HG03520 (cell line): ENCODE measurements at regions not wholly inside any gene's neighbourhood (a gene's known extent, or its start where the extent isn't known, plus 50 kb on each side); places are given as distances from the start of the nearest gene placed in this dataset.
"Not testable (repeated sequence)": the region's sequence is repeated elsewhere in the genome, so short reads cannot be mapped to it uniquely, and the experiment has no call there.

Experiments used
- ATAC-seq: cut with Tn5 transposase; IDR thresholded peaks from one replicate; pipeline ENCODE4 v1.9.1; 2021; ENCODE audit warnings: mild to moderate bottlenecking, moderate library complexity; ENCODE audit not compliant: unreplicated experiment

DNA sequence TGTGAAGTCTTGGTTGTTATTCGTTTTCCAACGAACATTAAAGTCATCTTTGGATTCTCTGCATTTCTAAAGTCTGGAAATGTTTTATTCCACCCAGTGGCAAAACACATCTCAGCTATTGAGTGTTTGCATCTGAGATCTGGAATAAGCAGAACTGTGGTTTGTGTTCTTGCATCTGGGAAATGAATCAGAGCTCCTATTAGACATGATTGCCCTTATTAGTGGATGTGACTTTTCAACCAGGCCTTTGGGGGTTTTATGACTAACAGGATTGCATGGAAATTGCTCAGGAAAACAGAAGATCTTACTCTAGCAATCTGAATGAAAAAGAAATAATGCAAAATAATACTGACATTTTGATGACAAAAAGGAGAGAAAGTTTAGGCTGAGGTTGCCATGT lies 488.8 kb downstream of the IRS2 start:
- ATAC-seq = no peak

DNA sequence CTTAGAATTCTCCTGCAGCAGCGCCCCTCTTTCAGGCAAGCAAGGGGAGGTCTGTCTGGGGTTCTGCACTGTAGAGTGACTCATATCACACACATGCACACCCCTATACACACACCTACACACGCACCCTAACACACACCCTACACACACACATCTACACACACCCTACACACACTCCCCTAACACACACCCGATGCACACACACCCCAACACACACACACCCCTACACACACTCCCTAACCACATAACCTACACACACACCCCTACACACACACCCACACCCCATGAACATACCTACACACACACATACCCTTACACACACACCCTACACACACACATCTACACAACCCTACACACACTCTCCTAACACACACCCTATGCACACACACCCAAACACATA lies 493.2 kb downstream of the IRS2 start:
- no peak for ATAC-seq

DNA sequence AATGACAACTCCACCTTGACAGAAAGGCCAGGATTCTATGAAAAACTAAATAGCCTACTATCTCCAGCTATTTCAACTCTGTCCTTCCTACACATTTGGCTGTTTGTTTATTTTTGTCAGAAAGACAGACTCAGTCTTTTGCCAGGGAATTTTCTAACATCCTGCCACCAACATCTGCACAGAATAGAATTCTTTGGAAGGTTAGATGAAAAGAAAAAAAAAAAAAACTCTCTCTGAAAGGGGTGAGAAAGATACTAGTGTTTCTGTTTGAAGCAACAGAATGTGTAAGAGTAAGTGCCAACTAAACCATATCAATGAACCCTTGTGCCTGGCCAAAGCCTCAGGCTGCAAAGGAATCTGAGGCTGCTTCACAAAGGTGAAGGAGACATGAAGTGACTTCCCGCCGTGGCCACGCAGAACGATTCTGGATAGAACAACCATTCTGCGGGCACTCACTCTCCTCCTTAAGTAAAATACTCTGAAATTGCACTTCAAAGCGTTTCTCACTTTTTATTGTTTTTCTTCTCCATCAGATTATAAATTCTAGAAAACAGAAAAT lies 498.2 kb downstream of the IRS2 start:
- no peak for ATAC-seq

DNA sequence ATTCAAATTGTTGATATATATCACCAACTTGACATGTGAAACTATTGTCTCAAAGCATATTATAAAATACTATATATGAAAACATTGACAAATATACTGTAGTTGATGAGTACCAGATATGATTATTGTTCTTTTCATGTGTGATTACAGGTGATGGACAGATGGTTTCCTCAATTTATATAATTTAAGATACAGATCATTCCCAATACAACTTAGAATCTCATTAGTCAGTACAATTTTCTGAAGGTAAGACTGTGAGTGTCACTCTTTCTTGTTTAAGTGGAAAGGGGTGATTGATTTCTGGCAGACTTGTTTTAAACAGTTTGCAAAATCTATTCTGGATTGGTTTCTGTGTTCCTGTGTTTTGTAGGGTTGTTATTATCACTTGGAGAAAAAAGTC lies 498.8 kb downstream of the IRS2 start:
- no peak for ATAC-seq

DNA sequence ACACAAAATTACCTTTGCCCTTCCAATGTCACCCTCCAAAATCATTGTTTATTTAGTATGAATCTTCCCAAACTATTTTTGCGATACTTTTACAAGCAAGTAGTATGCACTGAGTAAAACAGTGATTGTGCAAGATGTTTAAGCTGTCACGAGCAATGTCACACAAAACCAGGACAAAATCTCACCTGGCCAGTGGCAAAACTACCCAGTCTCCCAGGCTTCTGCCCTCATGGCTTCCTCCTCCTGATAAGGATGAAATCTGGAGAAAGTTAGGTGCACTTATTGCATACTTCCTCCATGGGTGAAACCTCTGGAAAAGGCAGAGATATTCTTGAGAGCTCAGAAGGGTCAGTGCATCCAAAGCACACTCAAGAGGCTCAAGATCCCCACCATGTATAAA lies 500.8 kb downstream of the IRS2 start:
- ATAC-seq = no peak

DNA sequence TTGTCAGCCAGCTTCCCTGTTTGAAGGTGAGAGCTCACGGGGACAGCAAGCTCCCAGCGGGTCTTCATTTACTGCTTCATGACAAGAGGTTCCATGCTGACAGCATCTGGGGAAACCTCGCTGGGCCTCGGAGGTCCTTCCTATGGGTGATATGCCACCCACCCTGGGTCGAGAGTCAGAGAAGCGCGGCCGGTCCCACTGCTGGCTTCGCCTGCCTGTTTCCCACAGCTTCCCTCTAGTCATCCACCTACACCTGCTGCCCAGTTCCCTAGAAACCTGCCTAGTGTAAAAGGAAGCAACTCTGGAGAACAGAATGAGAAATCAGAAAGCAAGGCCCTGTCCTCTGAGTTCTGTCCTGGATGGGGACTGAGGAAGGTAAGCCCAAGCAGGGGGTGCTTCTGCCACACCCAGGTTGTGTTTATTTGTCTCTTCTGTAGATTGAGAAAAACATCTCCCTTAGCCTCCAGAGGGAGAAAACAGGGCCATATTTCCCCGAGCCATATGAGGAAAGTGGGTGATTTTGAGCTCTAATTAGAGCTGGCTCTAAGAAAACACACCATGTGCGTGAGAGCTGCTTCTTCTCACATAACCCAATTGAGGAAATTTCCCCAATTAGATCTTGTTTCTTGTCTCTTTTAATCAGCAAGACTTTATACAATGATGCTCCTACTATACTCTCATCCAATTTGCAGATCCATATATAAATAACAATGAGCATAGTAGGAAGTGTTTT lies 504.3 kb downstream of the IRS2 start:
- ATAC-seq = no peak

DNA sequence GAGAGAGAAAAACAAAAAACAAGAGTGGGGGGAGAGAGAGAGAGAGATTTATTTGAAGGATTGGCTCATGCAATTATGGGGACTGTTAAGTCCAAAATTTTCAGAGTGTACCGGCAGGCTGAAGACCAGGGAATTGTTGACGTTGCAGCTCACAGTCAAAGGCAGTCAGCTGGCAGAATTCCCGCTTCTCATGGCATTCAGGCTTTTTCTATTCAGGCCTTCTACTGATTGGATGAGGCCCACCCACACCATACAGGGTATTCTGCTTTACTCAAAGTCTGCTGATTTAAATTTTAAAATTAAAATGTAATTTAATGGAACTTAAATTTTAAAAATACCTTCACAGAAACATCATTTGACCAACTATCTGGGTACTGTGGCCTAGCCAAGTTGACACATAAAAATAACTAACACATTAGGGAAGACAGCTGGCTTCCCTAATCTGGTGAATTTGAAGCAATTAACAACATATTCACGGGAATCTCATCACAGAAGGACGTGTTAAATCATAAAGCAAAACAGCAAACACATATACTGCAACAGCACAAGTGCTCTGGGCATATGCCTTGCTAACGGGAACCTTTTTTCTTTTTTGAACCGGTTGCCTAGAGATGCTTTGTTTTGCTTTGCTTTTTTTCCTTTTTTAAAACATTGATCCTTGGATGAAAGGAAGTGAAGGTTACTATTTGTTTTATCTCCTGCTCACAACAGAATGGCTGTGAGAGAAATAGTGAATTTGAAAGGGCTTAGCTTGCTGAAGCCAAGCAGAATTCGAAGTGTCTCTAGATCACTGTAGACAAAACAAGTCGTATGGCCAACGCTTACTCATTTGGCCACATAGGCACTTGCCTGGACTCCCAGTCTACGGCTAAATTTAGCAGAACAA lies 505.1 kb downstream of the IRS2 start:
- no peak for ATAC-seq

DNA sequence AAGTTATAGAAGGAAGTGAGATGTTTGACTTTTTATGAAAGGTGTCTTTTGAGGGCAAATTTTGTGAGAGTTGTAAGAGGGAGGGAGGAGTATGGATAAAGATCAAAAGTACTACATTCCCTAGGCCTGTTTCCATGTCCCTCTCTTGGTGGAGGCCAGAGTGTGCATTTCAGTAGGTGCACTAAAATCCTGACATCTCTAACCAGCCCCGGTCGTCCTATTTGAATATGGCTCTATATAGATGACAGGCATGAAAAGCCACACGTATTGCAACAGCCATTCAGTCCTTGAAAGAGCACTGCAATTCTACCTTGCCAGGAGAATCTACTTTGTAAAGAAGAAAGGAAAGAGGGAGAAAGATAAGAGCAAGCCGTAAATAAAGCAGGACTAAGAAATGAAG lies 510.1 kb downstream of the IRS2 start:
- ATAC-seq = no peak

DNA sequence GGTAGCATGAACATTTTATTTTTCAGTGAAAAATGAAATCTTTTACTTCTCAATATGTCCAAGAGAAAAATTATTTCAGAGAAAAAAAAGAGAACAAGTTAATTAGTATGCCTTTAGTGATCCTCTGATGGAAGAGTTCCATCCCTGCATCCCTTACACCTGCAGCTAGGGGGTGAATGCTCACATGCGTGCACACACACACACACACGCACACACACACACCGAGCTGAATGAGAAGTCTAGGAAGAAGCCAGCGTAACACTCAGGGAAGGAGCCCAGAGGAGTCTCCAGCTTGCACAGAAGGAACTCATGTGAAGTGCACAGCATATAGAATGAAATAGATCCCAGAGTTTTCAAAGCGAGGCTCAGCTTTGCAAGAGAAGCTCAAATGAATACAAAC lies 510.5 kb downstream of the IRS2 start:
- no peak for ATAC-seq

DNA sequence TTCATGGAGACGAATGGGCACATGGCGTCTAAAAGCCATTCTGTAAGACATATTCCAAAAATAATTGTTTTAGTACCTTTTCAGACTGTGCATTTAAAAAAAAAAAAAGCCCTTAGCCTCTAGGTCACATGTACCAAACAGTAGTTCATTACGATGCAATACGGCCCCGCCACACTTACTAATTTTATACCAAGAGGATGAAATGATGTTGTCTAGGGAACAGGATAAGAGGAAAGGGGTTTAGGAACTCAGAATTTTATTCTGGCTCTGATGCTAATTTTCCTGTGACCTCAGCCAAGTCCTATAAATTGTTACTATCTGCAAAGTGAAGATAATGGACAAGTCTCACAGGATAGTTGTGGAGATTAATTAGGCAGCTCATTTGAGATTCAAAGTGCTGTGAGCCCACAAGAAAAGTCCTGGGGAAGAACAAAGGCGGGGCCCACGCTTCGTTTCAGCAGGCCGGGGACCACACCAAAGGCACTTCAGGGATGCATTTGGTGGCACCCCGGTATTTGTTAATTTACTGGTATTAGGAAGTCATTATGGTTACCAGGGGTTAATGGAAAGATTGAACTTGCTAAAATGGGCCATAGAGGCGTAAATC lies 511.1 kb downstream of the IRS2 start:
- no peak for ATAC-seq

DNA sequence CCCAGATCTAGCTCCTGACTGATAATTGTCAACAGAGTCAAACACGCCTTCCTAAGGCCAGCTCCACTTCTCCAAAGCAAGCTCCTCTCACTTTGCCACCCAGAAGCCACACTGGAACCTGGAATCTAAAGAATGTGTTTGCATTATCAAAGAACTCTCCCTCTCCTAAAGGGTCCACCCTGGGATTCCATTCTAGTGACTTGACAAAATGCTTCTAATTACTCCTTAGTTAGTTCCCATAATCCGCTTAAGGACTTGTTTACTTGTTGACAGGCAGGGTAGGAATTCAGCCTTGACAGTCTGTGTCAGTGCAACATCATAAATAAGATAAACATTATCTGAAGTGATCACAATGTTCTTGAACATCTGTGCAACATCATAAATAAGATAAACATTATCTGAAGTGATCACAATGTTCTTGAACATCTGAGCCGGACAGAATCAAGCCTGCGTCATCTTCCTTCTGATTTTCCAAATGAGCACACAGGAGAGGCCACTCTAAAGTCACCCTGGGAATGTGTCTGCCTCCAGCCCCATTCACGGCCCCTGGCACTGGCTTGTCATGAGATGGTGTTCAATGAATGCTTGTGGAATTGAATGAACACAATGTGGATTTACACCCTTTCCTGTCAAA lies 512.1 kb downstream of the IRS2 start:
- no peak for ATAC-seq

DNA sequence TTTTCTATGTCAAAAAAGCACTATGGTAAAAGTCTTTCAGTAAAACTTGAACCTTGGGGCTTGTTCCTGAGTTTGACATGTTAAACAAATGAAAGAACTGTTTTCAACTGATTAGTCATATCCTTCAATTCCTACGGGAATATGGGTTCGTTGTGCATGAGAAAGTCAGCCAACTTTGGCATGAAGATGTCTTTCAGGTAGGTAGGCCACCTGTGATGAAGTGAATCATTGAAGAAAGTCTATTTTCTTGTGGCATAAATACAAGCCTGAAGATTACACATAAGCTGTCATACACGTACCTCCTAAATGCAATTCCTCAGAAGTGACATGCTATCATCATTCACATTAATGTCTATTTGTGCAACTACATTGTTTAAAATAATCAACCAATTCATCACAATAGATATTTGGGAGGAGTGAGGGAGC lies 513.0 kb downstream of the IRS2 start:
- ATAC-seq = no peak

DNA sequence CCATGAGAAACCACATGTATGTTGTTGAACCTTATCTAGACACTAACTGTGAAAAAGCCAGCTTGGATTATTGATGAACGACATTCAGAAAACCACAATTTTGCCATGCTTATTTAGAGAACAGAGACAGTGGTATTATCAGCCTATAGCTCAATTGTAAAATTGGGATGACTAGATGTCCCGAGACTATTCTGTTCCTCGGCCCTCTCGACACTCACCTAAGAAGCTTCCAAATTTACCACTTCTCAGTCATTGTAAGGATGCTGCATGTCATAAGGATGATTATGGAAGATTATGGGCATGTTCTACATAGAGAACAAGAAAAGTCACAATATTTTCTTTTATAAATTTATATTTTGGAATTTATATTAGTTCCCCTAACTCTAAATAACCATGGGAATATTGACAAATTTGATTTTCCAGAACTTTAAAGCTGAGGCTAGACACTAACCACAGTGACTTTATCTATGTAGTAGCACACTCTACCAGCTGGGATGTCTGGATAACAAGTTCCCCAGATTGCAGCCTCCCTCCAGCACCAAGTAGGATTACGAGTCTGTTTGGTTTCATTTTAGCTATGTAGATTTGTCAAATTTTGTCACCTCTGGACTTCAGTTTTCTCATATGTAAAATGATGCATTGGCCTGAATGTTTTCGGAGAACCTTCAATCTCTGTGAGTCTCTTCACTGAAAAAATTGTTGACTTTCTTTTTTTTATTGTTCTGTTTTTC lies 513.6 kb downstream of the IRS2 start:
- ATAC-seq = no peak

DNA sequence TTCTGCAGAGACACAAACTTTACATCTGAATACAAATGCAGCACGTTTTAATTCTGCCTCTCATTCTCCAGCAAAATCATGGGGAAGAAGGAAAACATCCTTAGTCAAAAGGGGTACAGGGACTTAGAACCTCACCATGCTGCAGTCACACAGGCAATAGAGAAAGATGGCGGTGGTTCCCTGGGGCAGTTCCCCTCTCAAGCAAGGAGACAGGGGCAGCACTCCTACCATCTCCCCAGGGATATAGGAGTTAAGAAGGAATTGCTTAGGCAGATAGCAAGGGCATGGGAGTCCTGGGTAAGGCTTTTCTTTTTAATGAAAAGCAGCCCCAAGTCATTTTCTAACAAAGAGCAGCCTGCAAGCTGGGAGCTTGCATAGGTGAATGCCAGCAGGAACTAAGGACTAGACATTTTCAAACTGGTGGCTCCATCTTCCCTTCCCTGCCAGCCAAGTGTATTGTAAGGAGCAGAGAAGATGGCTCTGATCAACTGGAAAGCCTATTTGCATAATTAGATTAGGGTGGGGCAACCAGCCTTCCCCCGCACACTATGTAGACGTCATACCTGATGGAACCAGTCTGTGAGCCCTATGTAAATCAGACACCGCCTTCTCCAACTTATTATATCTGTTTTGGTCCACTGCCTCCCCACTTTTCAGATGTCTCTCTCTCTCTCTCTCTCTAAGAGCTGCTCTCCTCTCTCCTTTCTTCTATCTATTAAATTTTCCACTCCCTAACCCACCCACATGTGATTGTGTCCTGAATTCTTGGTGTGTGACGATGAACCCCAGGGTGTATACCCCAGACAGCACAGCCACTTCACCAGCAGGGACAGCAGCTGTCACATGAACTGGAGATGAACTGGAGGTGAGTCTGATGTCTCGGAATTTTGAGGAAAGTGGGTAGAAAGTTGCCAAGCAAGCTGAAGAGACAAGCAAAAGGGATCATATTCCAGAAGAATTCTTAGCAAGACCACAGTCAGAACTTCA lies 514.5 kb downstream of the IRS2 start:
- ATAC-seq = no peak

DNA sequence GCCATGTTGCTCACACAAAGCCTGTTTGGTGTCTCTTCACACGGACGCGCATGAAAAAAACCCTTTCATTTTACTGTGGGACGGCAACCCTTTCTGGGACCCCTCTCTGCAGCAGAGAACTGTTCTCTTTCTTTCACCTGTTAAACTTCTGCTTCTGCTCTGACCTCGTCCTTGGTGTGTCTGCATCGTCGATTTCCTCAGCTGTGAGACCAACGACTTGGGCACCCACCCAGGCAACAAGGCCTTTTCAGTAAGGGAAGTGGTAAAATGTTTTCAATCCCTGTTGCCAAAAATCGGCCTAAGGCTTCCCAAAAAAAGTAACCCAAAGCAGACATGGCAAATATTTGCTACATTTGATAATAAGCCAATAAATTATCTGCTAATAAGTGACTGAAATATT lies 515.3 kb downstream of the IRS2 start:
- ATAC-seq = no peak

DNA sequence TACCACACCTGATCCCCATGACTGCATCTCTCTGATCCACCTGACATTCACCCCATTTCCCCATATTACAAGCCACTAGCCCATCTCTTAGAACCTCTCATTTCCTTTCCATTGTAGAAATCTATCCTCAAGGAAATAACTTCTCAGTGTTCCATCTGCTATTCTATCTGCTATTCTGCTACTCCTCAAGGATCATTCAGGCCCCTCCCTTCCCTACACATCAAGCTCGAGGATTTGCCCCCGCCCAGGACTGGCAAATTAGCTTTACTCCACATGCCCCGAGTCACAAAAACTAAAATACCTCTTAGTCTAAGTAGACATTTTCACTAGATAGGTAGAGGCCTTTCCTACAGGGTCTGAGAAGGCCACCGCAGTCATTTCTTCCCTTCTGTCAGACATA lies 517.0 kb downstream of the IRS2 start:
- not testable (repeated sequence) for ATAC-seq

DNA sequence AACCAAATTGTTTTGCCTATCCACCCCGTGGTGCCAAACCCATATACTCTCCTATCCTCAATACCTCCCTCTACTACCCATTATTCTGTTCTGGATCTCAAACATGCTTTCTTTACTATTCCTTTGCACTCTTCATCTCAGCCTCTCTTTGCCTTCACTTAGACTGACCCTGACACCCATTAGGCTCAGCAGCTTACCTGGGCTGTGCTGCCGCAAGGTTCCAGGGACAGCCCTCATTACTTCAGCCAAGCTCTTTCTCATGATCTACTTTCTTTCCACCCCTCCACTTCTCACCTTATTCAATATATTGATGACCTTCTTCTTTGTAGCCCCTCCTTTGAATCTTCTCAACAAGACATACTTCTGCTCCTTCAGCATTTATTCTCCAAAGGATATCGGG lies 517.9 kb downstream of the IRS2 start:
- not testable (repeated sequence) for ATAC-seq

DNA sequence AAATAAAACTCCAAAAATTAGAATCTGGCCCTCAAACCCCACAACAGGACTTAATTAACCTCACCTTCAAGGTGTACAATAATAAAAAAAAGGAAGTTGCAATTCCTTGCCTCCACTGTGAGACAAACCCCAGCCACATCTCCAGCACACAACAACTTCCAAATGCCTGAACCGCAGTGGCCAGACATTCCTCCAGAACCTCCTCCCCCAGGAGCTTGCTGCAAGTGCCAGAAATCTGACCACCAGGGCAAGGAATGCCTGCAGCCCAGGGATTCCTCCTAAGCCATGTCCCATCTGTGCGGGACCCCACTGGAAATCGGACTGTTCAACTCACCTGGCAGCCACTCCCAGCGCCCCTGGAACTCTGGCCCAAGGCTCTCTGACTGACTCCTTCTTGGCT lies 519.0 kb downstream of the IRS2 start:
- ATAC-seq = not testable (repeated sequence)

DNA sequence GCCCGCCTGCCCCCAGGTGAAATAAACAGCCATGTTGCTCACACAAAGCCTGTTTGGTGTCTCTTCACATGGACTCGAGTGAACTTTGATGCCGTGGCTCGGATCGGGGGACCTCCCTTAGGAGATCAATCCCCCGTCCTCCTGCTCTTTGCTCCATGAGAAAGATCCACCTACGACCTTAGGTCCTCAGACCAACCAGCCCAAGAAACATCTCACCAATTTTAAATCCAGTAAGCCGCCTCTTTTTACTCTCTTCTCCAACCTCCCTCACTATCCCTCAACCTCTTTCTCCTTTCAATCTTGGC lies 521.0 kb downstream of the IRS2 start:
- not testable (repeated sequence) for ATAC-seq
